ENCODE measurements at regions not wholly inside any gene's neighbourhood (a gene's known extent, or its start where the extent isn't known, plus 50 kb on each side); places are given as distances from the start of the nearest gene placed in this dataset.

- Histone ChIP-seq H3K9ac (ENCODE audit: low read depth, low read length) (no peak overlapping the region), H3K9me3 (replicated peaks; ENCODE audit: low read length) (no peaks in the 10 kb centered on the region), H3K4me1 (ENCODE audit: control insufficient read depth, insufficient read depth, low read length) (no peaks in the 10 kb centered on the region), H3K4me2 (ENCODE audit: low read length) (no peak overlapping the region), H3K27me3 (ENCODE audit: control insufficient read depth, insufficient read depth, low read length) (no peaks in the 10 kb centered on the region), H3K36me3 (ENCODE audit: insufficient read depth, low read length) (no peaks in the 10 kb centered on the region), H3K4me3 (ENCODE audit: low read length) (no peak overlapping the region)
These were observed 457.4 kb upstream of the ATP2B1 start for GRCh38 chr12:90166012-90166411.

- Histone ChIP-seq H3K9ac (ENCODE audit: low read depth, low read length) (no peak overlapping the region), H3K4me2 (ENCODE audit: low read length) (no peak overlapping the region)
These were observed 455.3 kb upstream of the ATP2B1 start for GRCh38 chr12:90163975-90164374.

DNA sequence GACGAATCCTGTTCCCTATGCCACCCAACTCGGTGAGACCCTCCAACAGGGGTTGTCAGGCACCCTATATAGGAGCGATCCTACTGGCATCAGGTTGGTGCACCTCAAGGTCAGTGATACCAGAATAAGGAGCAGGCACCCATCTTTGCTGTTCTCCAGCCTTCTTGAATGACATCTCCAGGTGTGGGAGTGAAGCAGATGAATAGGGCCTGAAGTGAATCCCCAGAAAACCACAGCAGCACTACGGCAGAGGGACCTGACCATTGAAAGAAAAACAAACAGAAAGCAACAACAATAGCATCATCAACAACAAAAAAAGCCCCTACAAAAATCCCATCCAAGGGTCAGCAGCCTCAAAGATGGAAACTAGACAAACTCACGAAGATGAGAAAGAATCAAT lies 445.2 kb upstream of the ATP2B1 start:
- no peaks in the 10 kb centered on the region for H3K27me3 ChIP-seq (ENCODE audit: control insufficient read depth, insufficient read depth, low read length)
- no peak overlapping the region for H3K4me2 ChIP-seq (ENCODE audit: low read length)
- no peaks in the 10 kb centered on the region for H3K9me3 ChIP-seq (replicated peaks; ENCODE audit: low read length)
- H3K4me1 ChIP-seq (ENCODE audit: control insufficient read depth, insufficient read depth, low read length) = peaks cover 7% of the 10 kb centered on the region
- no peaks in the 10 kb centered on the region for H3K36me3 ChIP-seq (ENCODE audit: insufficient read depth, low read length)
- H3K9ac ChIP-seq (ENCODE audit: low read depth, low read length) = no peak overlapping the region
- H3K4me3 ChIP-seq (ENCODE audit: low read length) = no peak overlapping the region

More at GRCh38 chr12:90163975-90164374, 455.3 kb upstream of the ATP2B1 start:
- H3K4me3 ChIP-seq (ENCODE audit: low read length) = no peak overlapping the region
- H3K4me1 ChIP-seq (ENCODE audit: control insufficient read depth, insufficient read depth, low read length) = no peaks in the 10 kb centered on the region
- no peaks in the 10 kb centered on the region for H3K9me3 ChIP-seq (replicated peaks; ENCODE audit: low read length)
- H3K36me3 ChIP-seq (ENCODE audit: insufficient read depth, low read length) = no peaks in the 10 kb centered on the region
- no peaks in the 10 kb centered on the region for H3K27me3 ChIP-seq (ENCODE audit: control insufficient read depth, insufficient read depth, low read length)

GRCh38 chr12:90152897-90153624 lies 444.4 kb upstream of the ATP2B1 start:
- no peak overlapping the region for H3K9ac ChIP-seq (ENCODE audit: low read depth, low read length)
- H3K4me2 ChIP-seq (ENCODE audit: low read length) = no peak overlapping the region
- H3K36me3 ChIP-seq (ENCODE audit: insufficient read depth, low read length) = no peaks in the 10 kb centered on the region
- H3K27me3 ChIP-seq (ENCODE audit: control insufficient read depth, insufficient read depth, low read length) = no peaks in the 10 kb centered on the region
- H3K9me3 ChIP-seq (replicated peaks; ENCODE audit: low read length) = no peaks in the 10 kb centered on the region
- H3K4me3 ChIP-seq (ENCODE audit: low read length) = no peak overlapping the region
- peaks cover 7% of the 10 kb centered on the region for H3K4me1 ChIP-seq (ENCODE audit: control insufficient read depth, insufficient read depth, low read length)

DNA sequence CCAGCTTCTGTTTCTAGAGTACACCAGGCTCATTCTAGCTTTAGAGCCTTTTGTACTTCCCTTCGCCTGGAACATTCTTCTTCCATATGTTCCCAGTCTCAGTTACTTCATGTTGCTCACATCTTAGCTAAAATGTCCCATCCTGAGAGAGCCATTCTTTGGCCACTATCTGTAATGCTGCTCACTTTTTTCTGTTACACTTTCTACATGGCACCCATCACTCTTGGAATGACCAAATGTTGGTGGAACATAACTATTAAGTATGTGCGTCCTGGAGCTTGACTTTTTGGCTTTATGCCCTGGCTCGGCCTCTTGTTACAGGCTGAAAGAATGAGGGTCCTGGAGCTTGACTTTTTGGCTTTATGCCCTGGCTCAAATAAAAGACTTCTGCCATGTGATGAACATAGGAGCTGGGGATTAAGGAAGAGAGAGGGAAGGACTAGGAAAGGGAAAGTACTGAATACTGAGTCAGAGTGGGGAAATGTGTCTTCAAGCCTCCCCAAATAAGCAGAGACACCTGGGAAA lies 442.9 kb upstream of the ATP2B1 start:
- no peaks in the 10 kb centered on the region for H3K27me3 ChIP-seq (ENCODE audit: control insufficient read depth, insufficient read depth, low read length)
- H3K9ac ChIP-seq (ENCODE audit: low read depth, low read length) = no peak overlapping the region
- H3K36me3 ChIP-seq (ENCODE audit: insufficient read depth, low read length) = no peaks in the 10 kb centered on the region
- no peak overlapping the region for H3K4me2 ChIP-seq (ENCODE audit: low read length)
- no peak overlapping the region for H3K4me3 ChIP-seq (ENCODE audit: low read length)
- H3K4me1 ChIP-seq (ENCODE audit: control insufficient read depth, insufficient read depth, low read length) = peaks cover 7% of the 10 kb centered on the region
- H3K9me3 ChIP-seq (replicated peaks; ENCODE audit: low read length) = no peaks in the 10 kb centered on the region

GRCh38 chr12:90149453-90149852 lies 440.8 kb upstream of the ATP2B1 start:
- Histone ChIP-seq H3K36me3 (ENCODE audit: insufficient read depth, low read length) (no peaks in the 10 kb centered on the region), H3K4me3 (ENCODE audit: low read length) (no peak overlapping the region), H3K4me2 (ENCODE audit: low read length) (no peak overlapping the region), H3K27me3 (ENCODE audit: control insufficient read depth, insufficient read depth, low read length) (no peaks in the 10 kb centered on the region), H3K9ac (ENCODE audit: low read depth, low read length) (no peak overlapping the region), H3K4me1 (ENCODE audit: control insufficient read depth, insufficient read depth, low read length) (peaks cover 7% of the 10 kb centered on the region), H3K9me3 (replicated peaks; ENCODE audit: low read length) (no peaks in the 10 kb centered on the region)

- Histone ChIP-seq H3K4me2 (ENCODE audit: low read length) (no peak overlapping the region), H3K9me3 (replicated peaks; ENCODE audit: low read length) (no peaks in the 10 kb centered on the region), H3K4me3 (ENCODE audit: low read length) (no peak overlapping the region), H3K27me3 (ENCODE audit: control insufficient read depth, insufficient read depth, low read length) (no peaks in the 10 kb centered on the region), H3K4me1 (ENCODE audit: control insufficient read depth, insufficient read depth, low read length) (peaks cover 6% of the 10 kb centered on the region), H3K36me3 (ENCODE audit: insufficient read depth, low read length) (no peaks in the 10 kb centered on the region), H3K9ac (ENCODE audit: low read depth, low read length) (no peak overlapping the region)
These were observed 420.9 kb upstream of the ATP2B1 start for GRCh38 chr12:90129366-90130030.

- no peaks in the 10 kb centered on the region for H3K27me3 ChIP-seq (ENCODE audit: control insufficient read depth, insufficient read depth, low read length)
- no peaks in the 10 kb centered on the region for H3K9me3 ChIP-seq (replicated peaks; ENCODE audit: low read length)
These were observed 419.9 kb upstream of the ATP2B1 start for GRCh38 chr12:90128526-90128925.

GRCh38 chr12:90126125-90126524 lies 417.5 kb upstream of the ATP2B1 start:
- Histone ChIP-seq H3K27me3 (ENCODE audit: control insufficient read depth, insufficient read depth, low read length) (no peaks in the 10 kb centered on the region), H3K9ac (ENCODE audit: low read depth, low read length) (no peak overlapping the region), H3K4me3 (ENCODE audit: low read length) (no peak overlapping the region), H3K36me3 (ENCODE audit: insufficient read depth, low read length) (no peaks in the 10 kb centered on the region), H3K9me3 (replicated peaks; ENCODE audit: low read length) (no peaks in the 10 kb centered on the region), H3K4me1 (ENCODE audit: control insufficient read depth, insufficient read depth, low read length) (peaks cover 13% of the 10 kb centered on the region), H3K4me2 (ENCODE audit: low read length) (no peak overlapping the region)

More at GRCh38 chr12:90128526-90128925, 419.9 kb upstream of the ATP2B1 start:
- H3K4me1 ChIP-seq (ENCODE audit: control insufficient read depth, insufficient read depth, low read length) = peaks cover 12% of the 10 kb centered on the region
- H3K36me3 ChIP-seq (ENCODE audit: insufficient read depth, low read length) = no peaks in the 10 kb centered on the region
- no peak overlapping the region for H3K4me2 ChIP-seq (ENCODE audit: low read length)
- no peak overlapping the region for H3K4me3 ChIP-seq (ENCODE audit: low read length)
- no peak overlapping the region for H3K9ac ChIP-seq (ENCODE audit: low read depth, low read length)

GRCh38 chr12:90124914-90125313 lies 416.3 kb upstream of the ATP2B1 start:
- no peaks in the 10 kb centered on the region for H3K36me3 ChIP-seq (ENCODE audit: insufficient read depth, low read length)
- no peak overlapping the region for H3K9ac ChIP-seq (ENCODE audit: low read depth, low read length)
- no peak overlapping the region for H3K4me3 ChIP-seq (ENCODE audit: low read length)
- H3K4me1 ChIP-seq (ENCODE audit: control insufficient read depth, insufficient read depth, low read length) = peaks cover 13% of the 10 kb centered on the region
- no peaks in the 10 kb centered on the region for H3K9me3 ChIP-seq (replicated peaks; ENCODE audit: low read length)
- H3K4me2 ChIP-seq (ENCODE audit: low read length) = no peak overlapping the region
- H3K27me3 ChIP-seq (ENCODE audit: control insufficient read depth, insufficient read depth, low read length) = no peaks in the 10 kb centered on the region

- no peaks in the 10 kb centered on the region for H3K9me3 ChIP-seq (replicated peaks; ENCODE audit: low read length)
- no peaks in the 10 kb centered on the region for H3K27me3 ChIP-seq (ENCODE audit: control insufficient read depth, insufficient read depth, low read length)
- no peaks in the 10 kb centered on the region for H3K36me3 ChIP-seq (ENCODE audit: insufficient read depth, low read length)
- no peak overlapping the region for H3K4me3 ChIP-seq (ENCODE audit: low read length)
- H3K4me1 ChIP-seq (ENCODE audit: control insufficient read depth, insufficient read depth, low read length) = peaks cover 13% of the 10 kb centered on the region
- H3K4me2 ChIP-seq (ENCODE audit: low read length) = no peak overlapping the region
- H3K9ac ChIP-seq (ENCODE audit: low read depth, low read length) = no peak overlapping the region
These were observed 415.7 kb upstream of the ATP2B1 start for GRCh38 chr12:90124289-90124688.
